Peyer's patch (tissue), 4 donors: ENCODE measurements at regions not wholly inside any gene's neighbourhood (a gene's known extent, or its start where the extent isn't known, plus 50 kb on each side); places are given as distances from the start of the nearest gene placed in this dataset.

Experiments used
- DNase-seq, 3 donors: peaks; one replicate each; pipeline ENCODE4 v3.0.0-alpha.2; 2017 to 2019
- H3K27ac ChIP-seq, 4 donors: fragments of 200-600 bp; sonication (generic); one replicate each; pipeline ENCODE4 v1.5.1; 2016 to 2019
- H3K27me3 ChIP-seq, 2 donors: fragments of 200-600 bp; sonication (generic); one replicate each; pipeline ENCODE4 v1.5.1; 2019
- H3K36me3 ChIP-seq, 3 donors: fragments of 200-600 bp; sonication (generic); one replicate each; pipeline ENCODE4 v1.5.1; 2016 to 2019
- H3K4me1 ChIP-seq, 4 donors: fragments of 200-600 bp; sonication (generic); one replicate each; pipeline ENCODE4 v1.5.1; 2016 to 2019
- H3K4me3 ChIP-seq, 4 donors: fragments of 200-600 bp; sonication (generic); 1 replicate in 3 of 4; 2 replicates in 1 of 4; pipeline ENCODE4 v1.5.1; 2016 to 2019; ENCODE audit warnings: mild to moderate bottlenecking in 1 of 4
- H3K9me3 ChIP-seq, 4 donors: fragments of 200-600 bp; sonication (generic); one replicate each; pipeline ENCODE4 v1.5.1; 2016 to 2019; ENCODE audit warnings: mild to moderate bottlenecking in 1 of 4
- POLR2A ChIP-seq, 2 donors: fragments of 450-650 bp; IDR thresholded peaks; one replicate each; pipeline ENCODE4 v1.5.1; 2017; ENCODE audit warnings: antibody characterized with exemption in 2 of 2, mild to moderate bottlenecking in 2 of 2, moderate library complexity in 2 of 2
- TF ChIP-seq, protein P1 (sequence below), 6 experiments: fragments of 450-650 bp in 4 of 6; fragments of 200-600 bp in 2 of 6; sonication (generic) in 1 of 6; IDR thresholded peaks; one replicate each; pipeline ENCODE4 v1.5.1; 2017 to 2019; ENCODE audit warnings: antibody characterized with exemption in 6 of 6, mild to moderate bottlenecking in 3 of 6, moderate library complexity in 1 of 6

DNA sequence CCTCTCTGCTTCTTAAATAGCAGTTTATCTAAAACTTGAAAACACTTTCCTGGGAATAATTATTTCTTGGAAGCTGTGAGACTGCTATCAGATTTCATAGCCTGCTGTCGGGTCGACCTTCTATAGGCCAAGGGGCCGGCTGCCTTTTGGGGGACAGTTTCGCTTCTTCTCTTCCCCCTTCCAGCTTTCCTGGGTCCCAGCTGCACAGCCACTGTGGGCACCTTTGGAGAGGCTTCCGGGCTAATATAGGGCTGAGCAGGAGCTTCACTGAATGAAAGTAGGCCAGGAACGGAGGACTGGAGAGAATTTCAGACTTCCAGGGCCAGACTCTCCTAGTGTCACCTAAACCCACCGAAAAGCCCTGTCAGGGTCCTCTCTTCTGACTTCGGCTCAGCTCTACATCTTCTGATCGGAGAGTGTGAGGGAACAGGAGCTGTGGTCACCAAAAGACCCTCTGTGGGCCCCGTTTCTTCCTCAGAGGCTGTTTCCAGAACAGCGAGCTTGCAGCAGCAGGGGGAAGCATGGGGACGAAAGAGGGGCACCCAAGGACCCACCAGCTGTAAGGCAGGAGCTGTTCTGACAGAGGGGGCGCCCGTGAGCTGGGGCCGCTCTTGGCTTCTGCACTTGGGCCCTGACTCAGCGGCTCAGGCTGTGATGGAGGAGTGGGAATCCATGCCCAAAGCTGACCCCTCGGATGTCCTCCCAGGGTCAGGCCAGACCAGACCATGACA lies 620.6 kb downstream of the BCOR start:
- H3K9me3 ChIP-seq: no peaks in the 10 kb centered on the region
- no peak overlapping the region for H3K4me3 ChIP-seq
- peak overlapping the region in 2 of 4 donors; percentile 7 to 17 for H3K27ac ChIP-seq
- DNase-seq: no peak
- TF ChIP-seq, protein P1, sequence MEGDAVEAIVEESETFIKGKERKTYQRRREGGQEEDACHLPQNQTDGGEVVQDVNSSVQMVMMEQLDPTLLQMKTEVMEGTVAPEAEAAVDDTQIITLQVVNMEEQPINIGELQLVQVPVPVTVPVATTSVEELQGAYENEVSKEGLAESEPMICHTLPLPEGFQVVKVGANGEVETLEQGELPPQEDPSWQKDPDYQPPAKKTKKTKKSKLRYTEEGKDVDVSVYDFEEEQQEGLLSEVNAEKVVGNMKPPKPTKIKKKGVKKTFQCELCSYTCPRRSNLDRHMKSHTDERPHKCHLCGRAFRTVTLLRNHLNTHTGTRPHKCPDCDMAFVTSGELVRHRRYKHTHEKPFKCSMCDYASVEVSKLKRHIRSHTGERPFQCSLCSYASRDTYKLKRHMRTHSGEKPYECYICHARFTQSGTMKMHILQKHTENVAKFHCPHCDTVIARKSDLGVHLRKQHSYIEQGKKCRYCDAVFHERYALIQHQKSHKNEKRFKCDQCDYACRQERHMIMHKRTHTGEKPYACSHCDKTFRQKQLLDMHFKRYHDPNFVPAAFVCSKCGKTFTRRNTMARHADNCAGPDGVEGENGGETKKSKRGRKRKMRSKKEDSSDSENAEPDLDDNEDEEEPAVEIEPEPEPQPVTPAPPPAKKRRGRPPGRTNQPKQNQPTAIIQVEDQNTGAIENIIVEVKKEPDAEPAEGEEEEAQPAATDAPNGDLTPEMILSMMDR (IDR thresholded peaks at IDR 0.05): no peak
- no peak for TF ChIP-seq POLR2A (IDR thresholded peaks at IDR 0.05)
- H3K36me3 ChIP-seq: no peaks in the 10 kb centered on the region
- H3K4me1 ChIP-seq: no peaks in the 10 kb centered on the region
- H3K27me3 ChIP-seq: no peaks in the 10 kb centered on the region

DNA sequence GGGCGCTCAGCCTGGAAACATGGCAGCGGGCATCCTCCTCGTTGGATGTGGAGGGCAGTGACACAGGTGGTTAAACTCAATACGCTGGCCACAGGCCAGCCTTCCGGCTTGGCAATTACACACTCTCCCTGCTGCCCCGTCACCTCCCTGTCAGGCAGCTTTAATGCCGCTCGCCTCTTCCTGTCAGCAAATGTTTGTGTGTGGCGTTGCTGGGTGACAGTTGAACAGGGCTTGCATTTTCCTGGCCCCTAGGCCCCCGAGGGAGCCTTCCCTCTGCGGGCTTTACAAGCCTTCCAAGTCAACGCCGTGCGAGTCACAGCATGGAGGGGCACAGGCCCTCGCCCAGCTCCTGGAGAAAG lies 620.0 kb downstream of the BCOR start:
- DNase-seq: peak in 2 of 3 donors; percentile 50 to 59
- H3K4me1 ChIP-seq: no peaks in the 10 kb centered on the region
- TF ChIP-seq POLR2A (IDR thresholded peaks at IDR 0.05): no peak
- TF ChIP-seq, protein P1 (IDR thresholded peaks at IDR 0.05): no peak
- H3K9me3 ChIP-seq: no peaks in the 10 kb centered on the region
- no peak overlapping the region for H3K4me3 ChIP-seq
- no peaks in the 10 kb centered on the region for H3K27me3 ChIP-seq
- no peaks in the 10 kb centered on the region for H3K36me3 ChIP-seq
- H3K27ac ChIP-seq: peak overlapping the region in 1 of 4 donors; percentile 17

DNA sequence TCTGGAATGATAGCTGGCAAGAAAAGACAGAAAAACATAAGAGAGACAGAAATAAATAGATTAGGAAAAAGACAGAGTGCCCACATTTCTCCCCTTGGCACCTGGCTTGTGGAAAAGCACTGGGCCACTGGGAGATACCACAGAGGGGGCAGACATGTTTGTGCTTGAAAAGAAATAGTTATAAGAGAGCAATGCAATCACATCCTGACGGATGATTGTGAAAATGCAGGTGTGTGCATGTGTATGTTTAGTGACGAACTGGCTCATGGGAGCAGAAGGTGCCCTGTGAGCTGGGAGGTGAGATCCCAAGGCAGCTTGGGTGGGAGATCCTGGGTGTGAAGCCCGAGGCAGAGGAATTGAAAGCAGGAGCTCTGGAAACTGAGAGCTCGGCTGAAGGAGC lies 617.9 kb downstream of the BCOR start:
- H3K27ac ChIP-seq: no peak overlapping the region
- TF ChIP-seq, protein P1 (IDR thresholded peaks at IDR 0.05): no peak
- no peak for TF ChIP-seq POLR2A (IDR thresholded peaks at IDR 0.05)
- no peaks in the 10 kb centered on the region for H3K27me3 ChIP-seq
- no peak for DNase-seq
- no peaks in the 10 kb centered on the region for H3K36me3 ChIP-seq
- no peaks in the 10 kb centered on the region for H3K9me3 ChIP-seq
- no peaks in the 10 kb centered on the region for H3K4me1 ChIP-seq
- H3K4me3 ChIP-seq: no peak overlapping the region

DNA sequence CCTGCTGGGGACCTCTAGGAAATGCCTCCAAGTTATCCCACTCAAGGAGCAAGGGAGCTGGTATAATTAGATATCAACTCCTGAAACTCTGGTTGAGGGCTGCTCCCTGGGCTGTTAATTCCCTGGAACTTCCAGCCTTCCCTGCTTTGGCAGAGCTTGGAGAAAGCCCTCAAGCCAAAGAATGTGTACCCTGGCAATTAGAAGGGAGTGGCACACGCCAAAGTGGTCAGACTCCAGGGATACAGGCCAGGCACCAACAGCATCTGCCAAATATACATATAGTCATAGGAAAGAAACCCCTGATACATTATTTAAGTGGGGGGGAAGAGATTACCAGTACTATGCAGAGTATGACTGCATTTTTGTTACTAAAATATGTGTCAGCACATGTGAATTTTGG lies 616.8 kb downstream of the BCOR start:
- TF ChIP-seq POLR2A (IDR thresholded peaks at IDR 0.05): no peak
- TF ChIP-seq, protein P1 (IDR thresholded peaks at IDR 0.05): no peak
- H3K4me1 ChIP-seq: no peaks in the 10 kb centered on the region
- no peaks in the 10 kb centered on the region for H3K9me3 ChIP-seq
- no peak for DNase-seq
- no peaks in the 10 kb centered on the region for H3K27me3 ChIP-seq
- no peak overlapping the region for H3K4me3 ChIP-seq
- H3K27ac ChIP-seq: no peak overlapping the region
- no peaks in the 10 kb centered on the region for H3K36me3 ChIP-seq

DNA sequence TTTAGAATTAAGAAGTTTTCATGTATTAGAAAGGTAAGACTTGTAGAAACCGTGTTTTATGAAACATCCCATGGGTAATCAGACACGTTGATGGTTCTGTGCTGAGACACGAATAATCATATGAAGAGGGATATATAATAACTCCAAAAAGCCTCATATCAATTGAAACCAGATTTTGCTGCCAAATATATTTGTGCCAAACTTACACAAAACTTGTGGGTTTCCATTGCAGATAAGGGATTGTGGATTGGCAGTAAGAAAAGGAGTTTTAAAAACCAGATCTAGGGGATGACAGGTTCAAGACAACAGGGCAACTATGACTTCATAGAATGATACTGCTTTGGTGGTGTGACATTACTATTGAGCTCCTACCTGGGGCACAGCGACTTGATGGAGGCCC lies 616.1 kb downstream of the BCOR start:
- Histone ChIP-seq H3K27me3 (no peaks in the 10 kb centered on the region), H3K36me3 (no peaks in the 10 kb centered on the region), H3K9me3 (no peaks in the 10 kb centered on the region), H3K4me1 (no peaks in the 10 kb centered on the region), H3K4me3 (no peak overlapping the region), H3K27ac (no peak overlapping the region)
- TF ChIP-seq, protein P1 (IDR thresholded peaks at IDR 0.05): no peak
- no peak for TF ChIP-seq POLR2A (IDR thresholded peaks at IDR 0.05)
- DNase-seq: no peak
